SH-SY5Y (cell line): ENCODE measurements at regions not wholly inside any gene's neighbourhood (a gene's known extent, or its start where the extent isn't known, plus 50 kb on each side); places are given as distances from the start of the nearest gene placed in this dataset.

Source experiments
- GATA2 ChIP-seq: IDR thresholded peaks from 2 replicates; pipeline ENCODE4 v1.6.1; 2011; ENCODE audit warnings: mild to moderate bottlenecking, low read depth, low read length
- GATA3 ChIP-seq: IDR thresholded peaks from 2 replicates; pipeline ENCODE4 v1.6.1; 2011; ENCODE audit warnings: low read depth, mild to moderate bottlenecking, low read length, moderate library complexity

GRCh38 chr13:99063178-99063577, 85.3 kb upstream of the DOCK9 start:
- no peak for TF ChIP-seq GATA3
- TF ChIP-seq GATA2 = no peak
